GM12891 (cell line): ENCODE measurements at regions not wholly inside any gene's neighbourhood (a gene's known extent, or its start where the extent isn't known, plus 50 kb on each side); places are given as distances from the start of the nearest gene placed in this dataset.

ENCODE experiments used
- PAX5 ChIP-seq: IDR thresholded peaks from 2 replicates; pipeline ENCODE4 v1.6.1; 2011; ENCODE audit warnings: low read length, moderate library complexity, mild to moderate bottlenecking; ENCODE audit not compliant: insufficient read depth, severe bottlenecking
- POLR2A ChIP-seq: IDR thresholded peaks from 2 replicates; pipeline ENCODE4 v1.6.1; 2011; ENCODE audit warnings: low read depth, low read length, control low read depth
- POLR2AphosphoS5 ChIP-seq: IDR thresholded peaks from 2 replicates; pipeline ENCODE4 v1.6.1; 2011; ENCODE audit warnings: low read depth, low read length, control low read depth
- POU2F2 ChIP-seq: IDR thresholded peaks from 2 replicates; pipeline ENCODE4 v1.6.1; 2011; ENCODE audit warnings: low read depth, mild to moderate bottlenecking, control low read depth, low read length, moderate library complexity
- SPI1 ChIP-seq: IDR thresholded peaks from 2 replicates; pipeline ENCODE4 v1.6.1; 2011; ENCODE audit warnings: low read depth, low read length, control low read depth
- TAF1 ChIP-seq: IDR thresholded peaks from 2 replicates; pipeline ENCODE4 v1.6.1; 2011; ENCODE audit warnings: low read depth, low read length, control low read depth

- TF ChIP-seq SPI1 (no peak), POLR2A (no peak), POLR2AphosphoS5 (no peak), TAF1 (no peak), POU2F2 (no peak), PAX5 (no peak)
Observed at GRCh38 chr15:31901501-31901900, 128.8 kb upstream of the CHRNA7 start.
